ENCODE measurements at regions not wholly inside any gene's neighbourhood (a gene's known extent, or its start where the extent isn't known, plus 50 kb on each side); places are given as distances from the start of the nearest gene placed in this dataset.

DNA sequence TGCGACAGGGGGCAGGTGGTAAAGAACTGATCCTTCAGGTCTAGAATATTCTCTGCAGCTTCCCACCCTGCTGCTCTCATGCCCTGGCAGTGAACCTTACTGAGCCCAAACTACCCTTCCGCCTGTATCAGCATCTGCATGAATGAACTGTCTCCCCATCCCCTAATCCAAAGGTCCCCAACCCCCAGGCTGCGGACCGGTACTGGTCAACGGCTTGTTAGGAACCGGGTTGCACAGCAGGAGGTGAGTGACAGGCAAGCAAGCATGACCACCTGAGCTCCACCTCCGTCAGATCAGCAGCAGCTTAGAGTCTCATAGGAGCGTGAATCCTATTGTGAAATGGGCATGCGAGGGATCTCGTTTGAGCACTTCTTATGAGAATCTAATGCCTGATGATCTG is 58.2 kb upstream of the LMO1 start:
- DNase-seq = no peak

DNA sequence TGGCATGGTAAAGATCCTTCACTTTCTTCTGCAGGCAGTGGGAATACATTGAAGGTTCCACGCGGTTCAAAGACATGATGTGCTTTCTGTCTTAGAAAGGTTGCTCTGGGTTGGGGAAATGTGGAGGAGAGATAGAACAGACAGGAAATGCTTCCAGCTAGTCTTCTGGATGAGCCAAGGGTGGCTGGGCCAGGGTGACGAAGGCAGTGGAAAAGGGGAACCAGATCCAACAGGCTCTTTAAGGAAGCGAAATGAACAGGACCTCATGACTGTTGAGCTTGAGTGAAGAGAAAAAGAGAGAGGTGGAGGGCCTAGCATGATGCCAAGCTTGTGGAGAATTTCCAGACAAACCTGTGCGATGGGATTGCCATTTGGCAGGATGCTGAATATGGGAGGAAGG is 56.4 kb upstream of the LMO1 start:
- DNase-seq = no peak

DNA sequence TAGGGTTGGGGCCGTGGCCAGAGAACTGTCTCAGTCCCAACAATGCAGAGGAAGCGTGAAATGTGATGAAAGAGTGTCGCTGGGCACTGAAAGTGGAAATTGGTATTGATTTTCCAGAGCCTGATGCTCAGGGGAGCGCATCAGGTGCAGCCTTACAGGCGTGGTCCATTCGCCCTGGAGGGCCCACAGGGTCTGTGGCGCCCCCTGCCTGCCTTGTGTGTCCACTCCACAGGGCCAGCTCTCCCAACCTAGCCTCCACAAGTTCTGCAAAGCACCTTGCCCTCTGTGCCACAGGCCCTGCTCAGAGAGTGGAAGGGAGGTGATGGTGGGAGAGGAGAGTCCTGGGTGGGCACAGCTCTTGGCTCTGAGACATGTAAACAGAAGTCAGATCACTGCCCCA is 54.9 kb upstream of the LMO1 start:
- DNase-seq = no peak

DNA sequence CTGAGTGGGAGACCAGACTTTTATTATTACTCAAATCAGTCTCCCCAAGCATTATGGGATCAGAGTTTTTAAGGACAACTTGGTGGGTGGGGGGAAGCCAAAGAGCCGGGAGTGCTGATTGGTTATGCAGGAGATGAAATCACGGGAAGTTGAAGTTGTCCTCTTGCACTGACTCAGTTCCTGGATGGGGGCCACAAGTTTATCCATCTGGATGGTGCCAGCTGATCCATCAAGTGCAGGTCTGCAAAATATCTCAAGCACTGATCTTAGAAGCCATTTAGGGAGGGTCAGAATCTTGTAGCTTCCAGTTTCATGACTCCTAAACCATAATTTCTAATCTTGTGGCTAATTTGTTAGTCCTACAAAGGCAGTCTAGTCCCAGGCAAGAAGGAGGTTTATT is 53.5 kb upstream of the LMO1 start:
- no peak for DNase-seq

DNA sequence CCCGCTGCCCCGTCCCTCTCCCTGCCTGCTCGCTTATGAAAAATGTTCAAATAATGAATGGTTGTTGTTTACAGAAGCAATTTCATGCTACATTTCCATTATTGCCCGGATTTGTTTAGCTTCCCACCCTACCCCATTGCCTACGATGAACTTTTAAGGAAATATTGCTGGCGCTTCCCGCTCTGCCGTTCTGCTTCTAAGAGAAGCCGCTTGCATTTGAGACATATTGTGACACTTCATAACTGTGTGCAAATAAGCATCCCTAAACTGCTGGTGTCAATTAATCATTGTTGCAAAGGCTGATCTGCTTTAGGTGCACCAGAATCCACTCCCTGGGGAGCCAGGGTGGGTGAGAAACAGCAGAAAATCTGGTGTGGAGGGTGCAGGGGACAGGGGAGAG is 52.3 kb upstream of the LMO1 start:
- no peak for DNase-seq

DNA sequence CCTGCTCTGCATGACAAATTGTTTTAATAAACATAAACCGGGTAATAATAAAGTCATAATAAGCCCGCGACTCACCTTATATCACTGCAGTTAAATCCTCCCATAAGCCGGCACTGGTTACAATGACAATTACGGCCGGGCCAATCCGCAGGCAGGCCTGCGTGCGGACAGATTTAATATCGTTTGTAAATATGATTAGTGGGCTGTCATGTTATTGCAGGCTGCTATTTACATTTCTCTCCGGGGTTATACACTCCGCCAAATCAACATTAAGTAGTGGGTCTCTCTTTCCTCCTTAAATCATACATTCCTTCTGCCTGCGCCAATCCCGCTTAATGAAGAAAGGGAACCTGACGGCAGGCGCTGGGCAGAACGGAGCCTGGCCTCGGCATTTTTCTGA is 51.8 kb upstream of the LMO1 start:
- DNase-seq = no peak

DNA sequence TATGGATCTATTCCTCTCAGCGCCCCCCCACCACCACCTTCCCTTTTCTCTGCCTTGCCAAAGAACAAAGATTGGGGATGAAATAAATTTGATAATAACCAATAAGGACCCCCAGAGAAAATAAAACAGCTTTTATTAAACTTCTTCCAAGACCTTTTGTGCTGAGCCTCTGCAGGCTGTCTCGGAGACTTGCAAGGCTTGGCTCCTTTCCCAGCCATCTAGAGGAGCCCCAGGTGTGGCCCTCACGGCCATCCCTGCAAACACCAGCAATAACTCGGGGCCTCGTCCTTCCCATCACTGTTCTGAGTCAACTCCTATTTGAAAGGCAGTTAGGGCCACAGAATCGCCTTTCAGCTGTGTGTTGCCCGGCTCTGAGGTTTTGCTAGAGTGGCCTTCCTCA is 51.2 kb upstream of the LMO1 start:
- DNase-seq = no peak

DNA sequence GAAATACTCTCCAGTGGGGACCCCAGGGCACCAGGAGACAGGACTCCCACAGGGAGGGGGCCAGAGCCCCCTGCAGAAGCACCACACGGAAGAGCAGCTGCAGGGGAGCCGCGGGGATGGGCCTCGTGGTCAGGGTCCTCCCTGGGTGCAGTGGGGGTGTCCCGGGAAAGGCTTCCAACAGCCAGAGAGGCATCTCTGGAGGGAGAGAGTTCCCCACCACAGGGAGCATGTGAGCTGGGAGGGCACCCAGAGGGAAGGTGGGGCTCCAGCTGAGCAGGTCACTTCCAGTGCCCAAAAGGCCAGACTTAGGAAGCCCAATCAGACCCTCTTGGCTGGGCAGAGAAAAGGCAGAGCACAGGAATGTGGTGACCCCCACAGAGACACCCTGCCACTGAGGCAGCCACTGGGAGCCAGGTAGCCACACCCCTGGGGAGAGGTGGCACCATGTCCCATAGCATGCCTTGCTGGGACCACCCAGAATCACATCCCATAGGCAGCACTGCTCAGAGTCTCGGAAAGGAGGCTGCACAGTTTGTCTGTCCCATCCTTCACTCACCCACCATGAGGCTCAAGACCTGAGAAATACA is 49.9 kb upstream of the LMO1 start:
- no peak for DNase-seq

All from stimulated activated CD4-positive, alpha-beta T cell treated with anti-CD3 and anti-CD28 coated beads, Interleukin-4, amount 100 ng/mL, for 24 hours (primary cell).